ENCODE measurements at regions not wholly inside any gene's neighbourhood (a gene's known extent, or its start where the extent isn't known, plus 50 kb on each side); places are given as distances from the start of the nearest gene placed in this dataset.

DNA sequence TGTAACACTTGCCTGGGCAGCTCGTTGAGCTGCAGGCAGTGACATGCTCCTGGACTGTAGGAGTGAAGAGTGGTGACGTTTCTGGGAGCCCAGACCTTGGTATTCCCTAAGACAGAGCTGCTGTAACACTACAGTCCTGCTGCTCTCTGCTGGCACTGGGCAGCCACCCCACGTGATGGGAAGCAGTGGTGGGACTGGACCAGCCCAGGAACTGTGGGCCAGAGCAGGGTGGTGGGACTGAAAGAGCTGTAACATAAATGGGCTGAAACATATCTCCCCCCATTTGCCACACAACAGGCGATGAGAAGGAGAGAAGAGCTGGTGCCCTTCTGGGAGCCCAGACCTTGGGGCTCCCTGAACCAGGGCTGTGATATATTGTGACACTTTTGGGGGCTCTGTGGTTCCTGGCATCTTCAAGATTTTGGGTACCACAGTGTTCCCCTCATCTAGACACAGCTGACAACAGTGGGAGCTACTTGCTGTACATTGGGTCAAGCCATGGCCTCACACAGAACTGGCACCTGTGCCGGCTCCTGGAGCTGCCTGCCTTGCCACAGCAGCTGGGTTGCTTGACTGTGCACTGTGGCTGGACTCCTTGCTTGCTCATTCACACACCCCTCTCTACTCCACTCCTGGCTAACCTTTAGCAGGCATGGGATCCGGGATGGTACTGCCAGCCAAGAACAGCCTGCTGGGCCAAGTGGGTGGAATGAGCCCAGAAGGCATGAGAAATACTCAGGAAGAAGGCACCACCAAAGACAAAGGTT lies 161.3 kb upstream of the PCDH15 start:
- Histone ChIP-seq H3K36me3 (no peaks in the 10 kb centered on the region), H3K27ac (no peak overlapping the region), H3K4me1 (ENCODE audit: insufficient read depth) (no peaks in the 10 kb centered on the region), H3K4me3 (no peak overlapping the region), H3K9me3 (no peaks in the 10 kb centered on the region), H3K27me3 (no peaks in the 10 kb centered on the region)
- intact Hi-C loops (cut with DNase I) = no loop called here
- WGBS, 3 donors = 78 to 82% (median 80%) methylated on average over 6 of the region's 6 CpGs
- DNase-seq = no peak
- TF ChIP-seq, protein P1, sequence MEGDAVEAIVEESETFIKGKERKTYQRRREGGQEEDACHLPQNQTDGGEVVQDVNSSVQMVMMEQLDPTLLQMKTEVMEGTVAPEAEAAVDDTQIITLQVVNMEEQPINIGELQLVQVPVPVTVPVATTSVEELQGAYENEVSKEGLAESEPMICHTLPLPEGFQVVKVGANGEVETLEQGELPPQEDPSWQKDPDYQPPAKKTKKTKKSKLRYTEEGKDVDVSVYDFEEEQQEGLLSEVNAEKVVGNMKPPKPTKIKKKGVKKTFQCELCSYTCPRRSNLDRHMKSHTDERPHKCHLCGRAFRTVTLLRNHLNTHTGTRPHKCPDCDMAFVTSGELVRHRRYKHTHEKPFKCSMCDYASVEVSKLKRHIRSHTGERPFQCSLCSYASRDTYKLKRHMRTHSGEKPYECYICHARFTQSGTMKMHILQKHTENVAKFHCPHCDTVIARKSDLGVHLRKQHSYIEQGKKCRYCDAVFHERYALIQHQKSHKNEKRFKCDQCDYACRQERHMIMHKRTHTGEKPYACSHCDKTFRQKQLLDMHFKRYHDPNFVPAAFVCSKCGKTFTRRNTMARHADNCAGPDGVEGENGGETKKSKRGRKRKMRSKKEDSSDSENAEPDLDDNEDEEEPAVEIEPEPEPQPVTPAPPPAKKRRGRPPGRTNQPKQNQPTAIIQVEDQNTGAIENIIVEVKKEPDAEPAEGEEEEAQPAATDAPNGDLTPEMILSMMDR (IDR thresholded peaks at IDR 0.05) = no peak
- TF ChIP-seq POLR2A (IDR thresholded peaks at IDR 0.05) (no peak), EP300 (IDR thresholded peaks at IDR 0.05) (no peak)

DNA sequence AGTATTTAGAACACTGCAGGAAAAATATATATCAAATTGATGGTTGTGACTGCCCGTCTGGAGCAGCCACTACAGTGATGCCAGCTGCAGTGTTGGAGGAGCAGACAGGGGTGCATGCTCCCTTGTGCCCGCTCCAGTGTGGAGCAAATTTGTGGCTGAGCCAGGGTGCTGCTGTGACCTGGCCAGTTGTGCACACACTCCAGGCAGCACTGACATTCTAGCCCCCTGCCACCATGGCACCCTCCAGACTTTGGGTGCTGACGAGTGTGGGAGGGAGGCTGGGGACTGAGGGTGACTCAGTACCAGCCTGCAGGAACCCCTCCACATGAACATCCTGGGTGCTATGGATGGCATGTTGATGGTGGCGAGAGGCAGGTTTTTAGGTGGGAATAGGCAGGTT lies 160.0 kb upstream of the PCDH15 start:
- H3K27ac ChIP-seq = no peak overlapping the region
- WGBS, 3 donors = 82 to 90% (median 89%) methylated on average over 4 of the region's 4 CpGs
- no peaks in the 10 kb centered on the region for H3K9me3 ChIP-seq
- no peaks in the 10 kb centered on the region for H3K27me3 ChIP-seq
- DNase-seq = no peak
- H3K36me3 ChIP-seq = no peaks in the 10 kb centered on the region
- no peak overlapping the region for H3K4me3 ChIP-seq
- intact Hi-C loops (cut with DNase I) = no loop called here
- TF ChIP-seq POLR2A (IDR thresholded peaks at IDR 0.05) = no peak
- TF ChIP-seq EP300 (IDR thresholded peaks at IDR 0.05) = no peak
- TF ChIP-seq, protein P1 (IDR thresholded peaks at IDR 0.05) = no peak
- no peaks in the 10 kb centered on the region for H3K4me1 ChIP-seq (ENCODE audit: insufficient read depth)

DNA sequence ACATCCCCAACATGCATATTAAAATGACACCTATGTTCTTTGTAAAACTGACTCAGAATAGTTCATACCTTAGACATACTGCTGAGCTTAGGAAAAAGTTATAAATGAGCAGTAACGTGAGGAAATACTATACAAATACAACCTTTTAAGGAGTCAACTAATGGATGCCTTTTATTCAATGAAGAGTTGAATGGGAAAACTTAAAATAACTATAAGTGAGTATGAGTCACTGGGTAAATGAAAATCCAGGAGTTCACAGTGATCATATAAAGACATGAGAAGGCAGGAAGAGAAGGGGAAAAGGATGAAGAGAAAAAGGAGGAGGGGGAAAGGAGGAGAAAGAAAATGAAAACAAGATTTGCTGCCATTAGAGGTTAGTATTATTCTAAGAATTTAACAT lies 157.8 kb upstream of the PCDH15 start:
- Histone ChIP-seq H3K36me3 (no peaks in the 10 kb centered on the region), H3K27me3 (no peaks in the 10 kb centered on the region), H3K4me1 (ENCODE audit: insufficient read depth) (no peaks in the 10 kb centered on the region), H3K27ac (no peak overlapping the region), H3K9me3 (no peaks in the 10 kb centered on the region), H3K4me3 (no peak overlapping the region)
- intact Hi-C loops (cut with DNase I) = no loop called here
- TF ChIP-seq, protein P1 (IDR thresholded peaks at IDR 0.05) = no peak
- no peak for TF ChIP-seq POLR2A (IDR thresholded peaks at IDR 0.05)
- TF ChIP-seq EP300 (IDR thresholded peaks at IDR 0.05) = no peak
- 50 to 60% (median 55%) methylated on average over 1 of the region's 1 CpG for WGBS, 3 donors
- DNase-seq = no peak

DNA sequence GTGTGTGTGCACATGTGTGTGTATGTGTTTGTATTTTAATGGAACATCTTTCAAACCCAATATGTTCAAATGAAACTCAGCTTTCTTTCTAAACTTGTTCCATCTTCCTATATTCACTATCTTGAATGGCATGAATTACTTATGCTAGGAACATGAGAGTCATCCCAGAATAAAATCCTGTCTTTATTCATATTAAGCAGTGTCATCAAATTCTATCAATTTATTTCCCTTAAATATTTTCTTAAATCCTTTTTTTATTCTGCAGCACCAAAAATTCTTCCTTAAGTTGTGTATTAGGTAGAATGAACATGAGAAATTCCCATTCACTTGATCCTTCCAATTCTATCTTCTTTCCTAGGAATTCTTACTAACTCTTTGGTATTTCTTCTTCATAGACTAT lies 146.6 kb upstream of the PCDH15 start:
- Histone ChIP-seq H3K27ac (no peak overlapping the region), H3K9me3 (no peaks in the 10 kb centered on the region), H3K4me3 (no peak overlapping the region), H3K27me3 (no peaks in the 10 kb centered on the region), H3K36me3 (no peaks in the 10 kb centered on the region), H3K4me1 (ENCODE audit: insufficient read depth) (no peaks in the 10 kb centered on the region)
- intact Hi-C loops (cut with DNase I) = no loop called here
- DNase-seq = no peak
- TF ChIP-seq, protein P1 (IDR thresholded peaks at IDR 0.05) = no peak
- TF ChIP-seq EP300 (IDR thresholded peaks at IDR 0.05) = no peak
- TF ChIP-seq POLR2A (IDR thresholded peaks at IDR 0.05) = no peak

Measured in ovary (tissue), 7 donors.